ENCODE measurements at regions not wholly inside any gene's neighbourhood (a gene's known extent, or its start where the extent isn't known, plus 50 kb on each side); places are given as distances from the start of the nearest gene placed in this dataset.
A peak's percentile ranks its signal among the peaks of the same experiment; 100 is the strongest.
"Not testable (repeated sequence)": the region's sequence is repeated elsewhere in the genome, so short reads cannot be mapped to it uniquely, and the experiment has no call there.

DNA sequence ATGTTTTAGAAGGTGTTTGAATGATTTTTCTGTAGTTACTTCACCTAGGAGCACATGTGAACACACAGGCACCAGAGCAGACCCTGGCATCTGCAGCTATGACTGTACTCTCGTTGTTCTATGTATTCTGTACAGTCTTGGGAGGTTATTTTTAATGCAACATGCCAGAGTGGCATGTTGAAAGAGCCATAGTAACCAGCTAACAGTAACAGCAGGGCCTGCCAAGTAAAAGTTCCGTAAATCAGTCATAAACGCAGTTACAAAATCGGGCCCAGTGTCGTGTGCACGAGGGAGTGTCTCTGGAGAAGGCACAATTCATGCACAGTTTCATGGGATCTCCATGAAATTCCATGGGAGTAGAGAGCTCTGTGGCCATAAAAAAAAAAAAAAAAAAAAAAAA, 108.3 kb upstream of the CDK6 start:
- no peak overlapping the region for H3K4me3 ChIP-seq
- in situ Hi-C loops (cut with MboI; ENCODE audit: low sequenced_read_pairs): no loop called here
- H3K9me3 ChIP-seq: no peaks in the 10 kb centered on the region
- H3K36me3 ChIP-seq (replicated peaks): no peaks in the 10 kb centered on the region
- no peaks in the 10 kb centered on the region for H3K4me1 ChIP-seq
- no peak for DNase-seq (ENCODE audit: low spot score in 2 of 2)
- no peaks in the 10 kb centered on the region for H3K27me3 ChIP-seq (ENCODE audit: low read depth)

DNA sequence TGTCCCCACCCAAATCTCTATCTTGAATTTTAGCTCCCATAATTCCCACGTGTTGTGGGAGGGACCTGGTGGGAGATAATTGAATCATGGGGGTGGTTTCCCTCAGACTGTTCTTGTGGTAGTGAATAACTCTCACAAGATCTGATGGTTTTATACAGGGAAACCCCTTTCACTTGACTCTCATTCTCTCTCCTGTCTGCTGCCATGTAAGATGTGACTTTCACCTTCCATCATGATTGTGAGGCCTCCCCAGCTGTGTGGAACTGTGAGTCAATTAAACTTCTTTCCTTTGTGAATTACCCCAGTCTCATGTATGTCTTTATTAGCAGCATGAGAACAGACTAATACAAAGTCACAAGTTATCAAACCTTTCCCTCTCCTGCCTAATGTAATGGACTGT, 106.3 kb upstream of the CDK6 start:
- H3K4me1 ChIP-seq; H3K27me3 ChIP-seq (ENCODE audit: low read depth); H3K9me3 ChIP-seq; H3K4me3 ChIP-seq; H3K36me3 ChIP-seq (replicated peaks); in situ Hi-C loops (cut with MboI; ENCODE audit: low sequenced_read_pairs); DNase-seq (ENCODE audit: low spot score in 2 of 2): not testable (repeated sequence)

DNA sequence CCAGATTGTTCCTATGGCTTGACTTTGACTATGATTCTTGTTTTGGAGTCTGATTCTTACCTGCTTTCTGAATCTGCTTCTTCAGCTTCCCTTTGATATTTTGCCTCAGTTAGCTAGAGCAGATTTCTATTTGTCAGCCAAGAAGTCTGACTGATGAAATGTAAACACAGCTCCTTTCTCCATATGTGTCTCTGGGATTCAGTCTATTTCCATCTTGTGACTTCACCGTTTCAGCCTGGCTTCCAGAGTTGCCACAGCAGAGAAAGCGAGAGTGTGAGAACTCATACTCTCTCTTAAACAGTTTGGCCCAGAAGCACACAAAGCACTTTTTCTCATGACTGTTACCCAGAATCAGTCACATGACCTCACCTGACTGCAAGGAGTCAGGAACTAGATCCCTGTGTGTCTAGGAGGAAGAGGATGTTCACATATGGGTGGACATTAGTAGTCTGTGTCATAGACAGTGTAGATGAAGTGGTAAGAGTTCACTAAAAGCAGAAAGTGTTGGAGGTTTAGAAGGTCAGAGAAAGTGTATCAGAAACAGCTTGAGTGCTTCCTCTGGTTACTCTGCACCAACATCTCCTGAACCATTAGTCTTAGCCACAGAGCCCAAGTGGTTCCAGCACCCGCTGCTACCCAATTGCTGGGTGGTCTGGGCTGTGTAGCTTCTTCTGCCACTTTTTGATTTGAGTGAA, 103.4 kb upstream of the CDK6 start:
- H3K36me3 ChIP-seq (replicated peaks): no peaks in the 10 kb centered on the region
- no peaks in the 10 kb centered on the region for H3K9me3 ChIP-seq
- H3K4me3 ChIP-seq: no peak overlapping the region
- in situ Hi-C loops (cut with MboI; ENCODE audit: low sequenced_read_pairs): no loop called here
- DNase-seq (ENCODE audit: low spot score in 2 of 2): no peak
- H3K4me1 ChIP-seq: no peaks in the 10 kb centered on the region
- H3K27me3 ChIP-seq (ENCODE audit: low read depth): no peaks in the 10 kb centered on the region

DNA sequence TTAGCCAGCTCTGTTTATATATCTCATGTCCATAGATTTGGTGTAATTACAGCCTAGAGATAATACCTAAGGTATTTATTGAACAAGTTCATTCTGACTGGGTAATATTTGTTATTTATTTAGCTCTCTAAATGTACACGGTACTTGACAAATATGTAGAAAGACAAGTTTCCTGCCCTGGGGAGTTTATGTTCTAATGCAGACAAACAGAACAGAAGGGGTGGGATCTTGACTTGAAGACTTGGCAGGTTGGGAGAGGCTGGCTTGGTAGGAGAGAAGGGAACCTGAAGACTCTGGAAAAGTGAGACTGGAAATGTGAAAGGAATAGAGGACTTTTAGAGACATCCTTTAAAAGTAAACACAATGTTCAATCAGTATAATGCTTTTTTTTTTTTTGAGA, 97.7 kb upstream of the CDK6 start:
- H3K4me1 ChIP-seq: no peaks in the 10 kb centered on the region
- no peak for DNase-seq (ENCODE audit: low spot score in 2 of 2)
- in situ Hi-C loops (cut with MboI; ENCODE audit: low sequenced_read_pairs): no loop called here
- H3K36me3 ChIP-seq (replicated peaks): no peaks in the 10 kb centered on the region
- no peak overlapping the region for H3K4me3 ChIP-seq
- no peaks in the 10 kb centered on the region for H3K9me3 ChIP-seq
- peaks cover 2% of the 10 kb centered on the region; the same call in 1 of the 2 replicates for H3K27me3 ChIP-seq (ENCODE audit: low read depth)

DNA sequence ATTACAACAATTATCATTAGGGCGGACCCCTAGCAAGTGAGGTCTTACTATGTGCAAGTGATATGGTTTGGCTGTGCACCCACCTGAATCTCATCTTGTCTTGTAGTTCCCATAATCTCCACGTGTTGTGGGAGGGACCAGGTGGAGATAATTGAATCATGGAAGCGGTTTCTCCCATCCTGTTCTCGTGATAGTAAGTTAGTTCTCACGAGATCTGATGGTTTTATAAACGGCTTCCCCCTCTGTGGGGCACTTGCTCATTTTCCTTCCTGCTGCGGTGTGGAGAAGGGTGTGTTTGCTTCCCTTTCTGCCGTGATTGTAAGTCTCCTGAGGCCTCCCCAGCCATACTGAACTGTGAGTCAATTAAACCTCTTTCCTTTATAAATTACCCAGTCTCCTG, 96.1 kb upstream of the CDK6 start:
- DNase-seq (ENCODE audit: low spot score in 2 of 2): no peak
- H3K27me3 ChIP-seq (ENCODE audit: low read depth): peaks cover 2% of the 10 kb centered on the region; the same call in 1 of the 2 replicates
- no peaks in the 10 kb centered on the region for H3K4me1 ChIP-seq
- no peak overlapping the region for H3K4me3 ChIP-seq
- no peaks in the 10 kb centered on the region for H3K36me3 ChIP-seq (replicated peaks)
- H3K9me3 ChIP-seq: no peaks in the 10 kb centered on the region
- in situ Hi-C loops (cut with MboI; ENCODE audit: low sequenced_read_pairs): no loop called here

DNA sequence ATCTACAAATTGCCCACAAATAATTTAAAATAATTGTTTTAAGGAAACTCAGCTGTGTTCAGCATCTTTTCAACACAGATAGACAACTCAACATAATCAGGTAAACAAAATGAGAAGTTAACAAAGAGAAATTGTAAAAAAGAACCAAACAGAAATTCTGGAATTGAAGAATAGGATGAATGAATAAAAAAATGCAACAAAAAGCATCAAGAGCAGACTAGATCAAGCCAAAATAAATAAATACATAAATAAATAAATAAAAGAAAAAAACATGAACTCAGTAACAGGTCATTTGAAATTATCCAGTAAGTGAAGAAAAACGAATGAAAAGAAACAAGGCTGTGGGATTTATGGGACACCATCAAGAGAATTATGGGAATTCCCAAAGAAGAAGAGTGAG, 94.0 kb upstream of the CDK6 start:
- H3K36me3 ChIP-seq (replicated peaks): no peaks in the 10 kb centered on the region
- H3K4me1 ChIP-seq: no peaks in the 10 kb centered on the region
- no peak overlapping the region for H3K4me3 ChIP-seq
- H3K27me3 ChIP-seq (ENCODE audit: low read depth): peaks cover 2% of the 10 kb centered on the region; the same call in 1 of the 2 replicates
- DNase-seq (ENCODE audit: low spot score in 2 of 2): no peak
- in situ Hi-C loops (cut with MboI; ENCODE audit: low sequenced_read_pairs): no loop called here
- no peaks in the 10 kb centered on the region for H3K9me3 ChIP-seq

DNA sequence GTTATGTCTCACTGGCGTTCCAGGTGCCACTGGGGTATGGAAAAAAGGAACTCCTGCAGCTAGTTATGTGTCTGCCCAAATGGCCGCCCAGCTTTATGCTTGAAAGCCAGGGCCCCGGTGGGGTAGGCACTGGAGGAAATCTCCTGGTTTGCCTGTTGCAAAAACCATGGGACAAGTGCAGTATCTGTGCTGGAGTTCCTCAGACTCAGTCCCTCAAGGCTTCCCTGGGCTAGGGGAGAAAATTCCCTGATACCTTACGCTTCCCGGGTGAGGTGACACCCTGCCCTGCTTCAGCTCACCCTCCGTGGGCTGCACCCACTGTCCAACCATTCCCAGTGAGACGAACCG, 90.3 kb upstream of the CDK6 start:
- H3K36me3 ChIP-seq (replicated peaks): no peaks in the 10 kb centered on the region
- H3K4me1 ChIP-seq: no peaks in the 10 kb centered on the region
- no peaks in the 10 kb centered on the region for H3K9me3 ChIP-seq
- H3K4me3 ChIP-seq: no peak overlapping the region
- no peaks in the 10 kb centered on the region; the same call in 1 of the 2 replicates for H3K27me3 ChIP-seq (ENCODE audit: low read depth)
- in situ Hi-C loops (cut with MboI; ENCODE audit: low sequenced_read_pairs): no loop called here
- DNase-seq (ENCODE audit: low spot score in 2 of 2): no peak

DNA sequence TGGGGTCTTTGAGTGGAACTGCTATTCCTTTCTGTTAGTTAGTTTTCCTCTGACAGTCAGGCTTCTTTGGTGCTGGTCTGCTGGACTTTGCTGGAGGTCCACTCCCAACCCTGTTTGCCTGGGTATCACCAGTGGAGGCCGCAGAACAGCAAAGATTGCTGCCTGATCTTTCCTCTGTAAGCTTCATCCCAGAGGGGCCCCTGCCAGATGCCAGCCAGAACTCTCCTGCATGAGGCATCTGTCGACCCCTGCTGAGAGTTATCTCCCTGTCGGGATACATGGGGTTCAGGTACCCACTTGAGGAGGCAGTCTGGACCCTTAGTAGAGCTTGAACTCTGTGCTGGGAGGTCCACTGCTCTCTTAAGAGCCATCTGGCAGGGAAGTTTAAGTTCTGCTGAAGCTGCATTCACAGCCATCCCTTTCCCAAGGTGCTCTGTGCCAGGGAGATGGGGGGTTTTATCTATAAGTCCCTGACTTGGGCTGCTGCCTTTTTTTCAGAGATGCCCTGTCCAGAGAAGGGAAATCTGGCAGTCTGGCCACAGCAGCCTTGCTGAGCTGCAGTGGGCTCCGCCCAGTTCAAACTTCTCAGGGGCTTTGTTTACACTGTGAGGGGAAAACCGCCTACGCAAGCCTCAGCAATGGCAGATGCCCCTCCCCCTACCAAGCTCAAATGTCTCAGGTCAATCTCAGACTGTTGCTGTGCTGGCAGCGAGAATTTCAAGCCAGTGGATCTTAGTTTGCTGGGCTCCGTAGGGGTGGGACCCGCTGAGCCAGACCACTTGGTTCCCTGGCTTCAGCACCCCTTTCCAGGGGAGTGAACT, 89.7 kb upstream of the CDK6 start:
- Histone ChIP-seq H3K9me3 (no peaks in the 10 kb centered on the region), H3K4me1 (no peaks in the 10 kb centered on the region), H3K36me3 (replicated peaks) (no peaks in the 10 kb centered on the region), H3K4me3 (no peak overlapping the region), H3K27me3 (ENCODE audit: low read depth) (no peaks in the 10 kb centered on the region; the same call in 1 of the 2 replicates)
- in situ Hi-C loops (cut with MboI; ENCODE audit: low sequenced_read_pairs): no loop called here
- peak in 1 of 2 experiments; percentile 47 for DNase-seq (ENCODE audit: low spot score in 2 of 2)

DNA sequence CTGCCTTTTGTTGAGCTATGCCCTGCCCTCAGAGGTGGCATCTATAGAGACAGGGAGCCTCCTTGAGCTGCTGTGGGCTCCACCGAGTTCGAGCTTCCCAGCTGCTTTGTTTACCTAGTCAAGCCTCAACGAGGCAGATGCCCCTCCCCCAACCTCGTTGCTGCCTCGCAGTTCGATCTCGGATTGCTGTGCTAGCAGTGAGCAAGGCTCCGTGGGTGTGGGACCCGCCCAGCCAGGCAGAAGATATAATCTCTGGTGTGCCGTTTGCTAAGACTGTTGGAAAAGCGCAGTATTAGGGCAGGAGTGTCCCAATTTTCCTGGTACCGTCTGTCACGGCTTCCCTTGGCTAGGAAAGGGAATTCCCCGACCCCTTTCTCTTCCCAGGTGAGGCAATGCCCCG, 88.4 kb upstream of the CDK6 start:
- Histone ChIP-seq H3K27me3 (ENCODE audit: low read depth) (no peaks in the 10 kb centered on the region; the same call in 1 of the 2 replicates), H3K4me3 (no peak overlapping the region), H3K4me1 (no peaks in the 10 kb centered on the region), H3K36me3 (replicated peaks) (no peaks in the 10 kb centered on the region), H3K9me3 (no peaks in the 10 kb centered on the region)
- no peak for DNase-seq (ENCODE audit: low spot score in 2 of 2)
- in situ Hi-C loops (cut with MboI; ENCODE audit: low sequenced_read_pairs): no loop called here

DNA sequence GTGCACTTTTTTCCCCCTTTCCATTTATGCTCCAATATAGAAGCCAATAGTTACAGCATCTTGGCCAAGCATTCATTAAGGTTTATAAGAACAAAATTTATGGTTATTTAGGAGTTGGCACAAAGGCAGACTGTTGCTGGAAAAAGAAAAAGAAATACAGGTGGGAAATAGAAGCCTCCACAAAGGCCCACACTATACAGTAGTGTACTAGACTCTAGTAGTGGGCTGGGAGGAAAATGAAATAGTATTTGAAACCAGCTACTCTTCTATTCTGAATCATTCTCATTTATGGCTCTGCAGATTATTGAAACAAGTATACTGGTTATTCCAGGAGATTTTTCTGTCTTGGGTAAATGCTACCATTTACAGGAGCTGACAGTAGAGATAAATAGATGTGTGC, 80.9 kb upstream of the CDK6 start:
- no peak overlapping the region for H3K4me3 ChIP-seq
- in situ Hi-C loops (cut with MboI; ENCODE audit: low sequenced_read_pairs): no loop called here

DNA sequence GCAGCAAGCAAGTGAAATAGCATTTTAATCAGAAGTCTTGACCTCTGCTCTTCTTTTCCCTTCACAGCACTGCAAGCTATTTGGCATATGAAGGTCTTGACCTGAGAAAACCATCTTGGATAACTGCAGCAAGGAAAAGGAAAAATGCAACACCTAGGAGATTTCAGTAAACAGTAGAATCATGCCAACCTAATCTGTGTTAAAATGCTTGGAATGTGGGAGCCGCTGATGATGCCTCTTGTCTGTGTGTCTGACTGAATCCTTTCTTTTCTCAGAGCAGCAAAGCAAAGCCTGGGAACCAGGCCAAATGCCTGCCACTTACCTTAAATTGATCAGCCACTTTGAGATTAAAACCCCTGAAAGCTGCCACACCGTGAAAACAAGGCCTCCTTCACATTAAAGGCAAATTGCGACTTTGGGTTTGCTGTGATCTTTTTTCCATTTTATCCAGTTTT, 80.4 kb upstream of the CDK6 start:
- DNase-seq (ENCODE audit: low spot score in 2 of 2): peak; percentile 76 to 82
- Histone ChIP-seq H3K27me3 (ENCODE audit: low read depth) (no peaks in the 10 kb centered on the region), H3K9me3 (no peaks in the 10 kb centered on the region), H3K4me1 (peaks cover 9% of the 10 kb centered on the region), H3K36me3 (replicated peaks) (no peaks in the 10 kb centered on the region), H3K4me3 (no peak overlapping the region)
- in situ Hi-C loops (cut with MboI; ENCODE audit: low sequenced_read_pairs): no loop called here

More for the DNA sequence above, 80.9 kb upstream of the CDK6 start:
- Histone ChIP-seq H3K27me3 (ENCODE audit: low read depth) (no peaks in the 10 kb centered on the region), H3K4me1 (peaks cover 9% of the 10 kb centered on the region), H3K9me3 (no peaks in the 10 kb centered on the region), H3K36me3 (replicated peaks) (no peaks in the 10 kb centered on the region)
- DNase-seq (ENCODE audit: low spot score in 2 of 2): no peak

DNA sequence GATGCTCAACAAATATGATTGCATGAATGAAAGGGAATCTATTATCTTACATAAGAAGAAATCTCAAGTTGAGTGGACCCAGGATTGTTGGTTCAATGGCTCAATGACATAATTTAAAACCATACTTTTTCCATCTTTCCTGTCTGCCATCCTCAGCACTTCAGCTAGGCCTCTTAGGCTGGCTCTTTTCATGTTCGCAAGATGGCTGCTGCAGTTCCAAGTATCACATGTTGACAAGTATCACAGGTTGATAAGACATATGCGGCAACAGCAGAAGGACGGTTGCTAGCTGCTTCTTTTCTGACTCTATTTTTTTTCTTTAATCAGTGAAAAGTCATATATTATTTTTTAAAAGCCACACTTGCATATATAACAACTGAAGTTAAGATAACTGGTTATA, 79.0 kb upstream of the CDK6 start:
- H3K4me3 ChIP-seq: no peak overlapping the region
- in situ Hi-C loops (cut with MboI; ENCODE audit: low sequenced_read_pairs): no loop called here
- H3K9me3 ChIP-seq: no peaks in the 10 kb centered on the region
- H3K36me3 ChIP-seq (replicated peaks): no peaks in the 10 kb centered on the region
- H3K27me3 ChIP-seq (ENCODE audit: low read depth): no peaks in the 10 kb centered on the region
- H3K4me1 ChIP-seq: peaks cover 9% of the 10 kb centered on the region
- DNase-seq (ENCODE audit: low spot score in 2 of 2): no peak

DNA sequence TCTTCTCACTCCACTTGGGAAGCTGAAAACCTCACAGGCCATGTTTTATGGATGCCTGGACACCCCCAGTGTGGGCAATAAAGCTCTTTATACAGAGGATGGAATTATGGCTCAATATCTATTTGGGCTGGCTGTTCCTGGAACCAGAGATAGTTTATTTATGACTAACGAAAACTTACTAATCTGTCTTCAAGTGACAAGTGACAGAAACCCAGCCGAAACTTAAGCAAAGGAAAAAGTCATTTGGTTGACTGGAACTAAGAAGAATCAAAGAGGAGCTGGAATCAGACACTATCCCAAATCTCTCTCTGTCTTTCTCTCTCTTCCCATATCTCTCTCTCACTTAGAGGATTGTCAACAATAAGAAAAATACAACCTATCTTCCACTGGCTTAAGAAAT, 78.3 kb upstream of the CDK6 start:
- Histone ChIP-seq H3K9me3 (no peaks in the 10 kb centered on the region), H3K4me1 (peaks cover 10% of the 10 kb centered on the region), H3K36me3 (replicated peaks) (no peaks in the 10 kb centered on the region), H3K4me3 (no peak overlapping the region), H3K27me3 (ENCODE audit: low read depth) (no peaks in the 10 kb centered on the region)
- in situ Hi-C loops (cut with MboI; ENCODE audit: low sequenced_read_pairs): no loop called here
- no peak for DNase-seq (ENCODE audit: low spot score in 2 of 2)

DNA sequence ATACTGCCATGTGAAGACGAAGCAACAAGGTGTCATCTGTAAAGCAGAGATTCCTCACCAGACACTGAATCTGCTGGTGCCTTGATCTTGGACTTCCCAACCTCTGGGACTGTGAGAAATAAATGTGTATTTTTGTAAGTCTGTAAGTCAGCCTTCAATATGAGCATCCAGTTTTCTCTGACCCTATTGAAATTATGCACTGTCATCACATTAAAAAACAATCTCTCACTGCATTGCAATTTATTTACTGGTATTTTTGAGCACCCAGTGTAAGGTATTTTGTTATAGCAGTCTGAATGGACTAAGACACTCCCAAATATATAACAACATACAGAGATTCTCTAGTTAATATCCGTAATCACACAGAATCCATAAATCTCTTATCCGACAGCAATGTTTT, 77.5 kb upstream of the CDK6 start:
- H3K36me3 ChIP-seq (replicated peaks): no peaks in the 10 kb centered on the region
- H3K27me3 ChIP-seq (ENCODE audit: low read depth): no peaks in the 10 kb centered on the region
- H3K9me3 ChIP-seq: no peaks in the 10 kb centered on the region
- DNase-seq (ENCODE audit: low spot score in 2 of 2): no peak
- no peak overlapping the region for H3K4me3 ChIP-seq
- in situ Hi-C loops (cut with MboI; ENCODE audit: low sequenced_read_pairs): no loop called here
- peaks cover 12% of the 10 kb centered on the region for H3K4me1 ChIP-seq
